HepG2 (cell line): ENCODE measurements at regions not wholly inside any gene's neighbourhood (a gene's known extent, or its start where the extent isn't known, plus 50 kb on each side); places are given as distances from the start of the nearest gene placed in this dataset.

ENCODE experiments used
- CENPX ChIP-seq: sonication (generic); formaldehyde crosslinking; IDR thresholded peaks from 2 replicates; pipeline ENCODE4 v1.9.0; 2021; ENCODE audit warnings: mild to moderate bottlenecking, missing genetic modification reagents, moderate library complexity
- FIP1L1 ChIP-seq: fragments of 200-400 bp; formaldehyde crosslinking; IDR thresholded peaks from 2 replicates; pipeline ENCODE4 v1.6.1; 2018; ENCODE audit warnings: low read depth, mild to moderate bottlenecking, low read length, moderate library complexity, borderline replicate concordance; ENCODE audit not compliant: insufficient read depth
- NRL ChIP-seq: sonication (generic); formaldehyde crosslinking; IDR thresholded peaks from 2 replicates; pipeline ENCODE4 v1.5.0; 2020; ENCODE audit warnings: missing genetic modification reagents, mild to moderate bottlenecking, moderate library complexity, borderline replicate concordance
- TAF15 ChIP-seq: fragments of 200-400 bp; formaldehyde crosslinking; IDR thresholded peaks from one replicate; pipeline ENCODE4 v1.6.1; 2018; ENCODE audit warnings: mild to moderate bottlenecking, low read depth, low read length; ENCODE audit not compliant: poor library complexity, severe bottlenecking
- TOPORS ChIP-seq: sonication (generic); formaldehyde crosslinking; IDR thresholded peaks from 2 replicates; pipeline ENCODE4 v1.8.0; 2023; ENCODE audit warnings: mild to moderate bottlenecking, missing genetic modification reagents
- ZNF224 ChIP-seq: sonication (generic); formaldehyde crosslinking; IDR thresholded peaks from 2 replicates; pipeline ENCODE4 v1.5.0; 2020; ENCODE audit warnings: mild to moderate bottlenecking, missing genetic modification reagents
- ZNF234 ChIP-seq: sonication (generic); formaldehyde crosslinking; conservative IDR thresholded peaks from 2 replicates; pipeline ENCODE4 v1.5.1; 2020; ENCODE audit warnings: mild to moderate bottlenecking, missing genetic modification reagents
- TF ChIP-seq, protein P1 (sequence below): sonication (generic); formaldehyde crosslinking; IDR thresholded peaks from 2 replicates; pipeline ENCODE4 v1.4.0; 2020; ENCODE audit warnings: mild to moderate bottlenecking, missing genetic modification reagents
- TF ChIP-seq, protein P2 (sequence below): IDR thresholded peaks from 2 replicates; pipeline ENCODE4 v1.6.1; 2018; ENCODE audit warnings: missing genetic modification reagents

DNA sequence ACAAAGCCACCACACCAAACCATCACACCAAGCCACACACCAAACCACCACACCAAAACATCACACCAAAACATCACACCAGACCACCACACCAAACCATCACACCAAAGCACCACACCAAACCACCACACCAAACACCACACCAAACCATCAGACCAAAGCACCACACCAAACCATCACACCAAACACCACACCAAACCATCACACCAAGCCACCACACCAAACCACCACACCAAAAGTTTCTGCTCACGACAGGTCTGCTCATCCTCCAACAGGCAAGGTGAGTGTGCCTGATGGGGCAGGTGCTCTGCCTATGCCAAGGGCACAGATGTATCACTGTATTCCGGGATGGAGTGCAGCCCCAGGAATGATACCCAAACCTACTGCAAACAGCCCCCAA, 87.9 kb upstream of the FSTL4 start (continued):
- TF ChIP-seq NRL (no peak), FIP1L1 (no peak), TOPORS (CRISPR knock-in tag) (no peak), TAF15 (no peak), ZNF224 (no peak), CENPX (CRISPR knock-in tag) (no peak), ZNF234 (CRISPR knock-in tag) (no peak)
- TF ChIP-seq, protein P1, sequence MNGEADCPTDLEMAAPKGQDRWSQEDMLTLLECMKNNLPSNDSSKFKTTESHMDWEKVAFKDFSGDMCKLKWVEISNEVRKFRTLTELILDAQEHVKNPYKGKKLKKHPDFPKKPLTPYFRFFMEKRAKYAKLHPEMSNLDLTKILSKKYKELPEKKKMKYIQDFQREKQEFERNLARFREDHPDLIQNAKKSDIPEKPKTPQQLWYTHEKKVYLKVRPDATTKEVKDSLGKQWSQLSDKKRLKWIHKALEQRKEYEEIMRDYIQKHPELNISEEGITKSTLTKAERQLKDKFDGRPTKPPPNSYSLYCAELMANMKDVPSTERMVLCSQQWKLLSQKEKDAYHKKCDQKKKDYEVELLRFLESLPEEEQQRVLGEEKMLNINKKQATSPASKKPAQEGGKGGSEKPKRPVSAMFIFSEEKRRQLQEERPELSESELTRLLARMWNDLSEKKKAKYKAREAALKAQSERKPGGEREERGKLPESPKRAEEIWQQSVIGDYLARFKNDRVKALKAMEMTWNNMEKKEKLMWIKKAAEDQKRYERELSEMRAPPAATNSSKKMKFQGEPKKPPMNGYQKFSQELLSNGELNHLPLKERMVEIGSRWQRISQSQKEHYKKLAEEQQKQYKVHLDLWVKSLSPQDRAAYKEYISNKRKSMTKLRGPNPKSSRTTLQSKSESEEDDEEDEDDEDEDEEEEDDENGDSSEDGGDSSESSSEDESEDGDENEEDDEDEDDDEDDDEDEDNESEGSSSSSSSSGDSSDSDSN (CRISPR knock-in tag), result no peak
- TF ChIP-seq, protein P2, sequence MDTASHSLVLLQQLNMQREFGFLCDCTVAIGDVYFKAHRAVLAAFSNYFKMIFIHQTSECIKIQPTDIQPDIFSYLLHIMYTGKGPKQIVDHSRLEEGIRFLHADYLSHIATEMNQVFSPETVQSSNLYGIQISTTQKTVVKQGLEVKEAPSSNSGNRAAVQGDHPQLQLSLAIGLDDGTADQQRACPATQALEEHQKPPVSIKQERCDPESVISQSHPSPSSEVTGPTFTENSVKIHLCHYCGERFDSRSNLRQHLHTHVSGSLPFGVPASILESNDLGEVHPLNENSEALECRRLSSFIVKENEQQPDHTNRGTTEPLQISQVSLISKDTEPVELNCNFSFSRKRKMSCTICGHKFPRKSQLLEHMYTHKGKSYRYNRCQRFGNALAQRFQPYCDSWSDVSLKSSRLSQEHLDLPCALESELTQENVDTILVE (CRISPR knock-in tag), result no peak
- TF ChIP-seq, all 625 proteins: peak for 0
